Activated naive CD4-positive, alpha-beta T cell (primary cell): ENCODE measurements at regions not wholly inside any gene's neighbourhood (a gene's known extent, or its start where the extent isn't known, plus 50 kb on each side); places are given as distances from the start of the nearest gene placed in this dataset.

Source experiments
- DNase-seq, 4 experiments: peaks; one replicate each; lab custom pipeline; 2025; lab: John Stamatoyannopoulos, UW

DNA sequence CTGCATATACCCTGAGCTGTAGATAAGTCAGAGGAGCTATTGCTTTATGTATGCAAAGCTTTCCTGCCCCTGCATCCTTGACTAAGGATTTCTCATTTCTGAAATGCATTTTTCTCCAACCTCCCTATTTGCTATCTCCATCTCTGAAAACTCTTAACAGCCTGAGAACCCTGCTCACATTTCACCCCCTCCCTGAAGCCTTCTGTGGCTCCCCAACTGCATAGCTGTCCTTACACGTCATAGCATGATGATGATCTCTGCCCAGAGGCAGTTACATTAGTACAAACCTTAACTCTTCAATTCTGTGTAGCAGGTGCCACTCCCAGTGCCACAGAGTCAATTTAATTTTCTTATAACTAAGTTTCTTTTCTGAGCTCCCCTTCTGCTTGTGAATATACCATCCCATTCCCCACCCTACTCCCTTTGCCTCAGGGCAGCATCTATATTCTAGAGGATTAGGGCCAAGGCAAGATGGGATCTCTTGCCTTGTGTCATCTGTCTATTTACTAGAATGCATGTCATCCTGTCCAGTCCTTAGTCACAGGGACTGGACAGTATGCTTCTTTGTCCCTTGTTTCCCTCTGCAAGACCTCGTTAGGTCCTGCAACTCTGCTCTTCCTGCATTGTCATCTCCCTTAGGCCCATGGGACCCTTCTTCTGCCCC is 149.7 kb upstream of the SPRY4 start:
- DNase-seq = no peak

DNA sequence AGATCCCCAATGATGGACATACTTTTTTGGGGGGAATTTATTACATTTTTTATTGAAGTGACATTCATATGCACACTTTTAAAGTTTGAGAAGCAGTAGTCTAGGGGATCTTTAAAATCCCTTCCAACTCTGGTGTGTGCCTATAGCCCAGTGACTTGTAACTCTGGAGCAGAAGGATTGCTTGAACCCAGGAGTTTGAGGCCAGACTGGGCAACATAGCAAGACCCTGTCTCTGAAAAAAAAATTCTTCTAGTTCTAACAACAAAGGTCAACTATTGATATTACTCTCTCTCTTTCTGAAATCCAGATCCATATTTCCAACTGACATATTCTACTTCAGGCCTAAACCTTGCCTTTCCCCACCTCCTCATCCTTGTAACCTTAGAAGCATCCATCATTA is 148.2 kb upstream of the SPRY4 start:
- no peak for DNase-seq

DNA sequence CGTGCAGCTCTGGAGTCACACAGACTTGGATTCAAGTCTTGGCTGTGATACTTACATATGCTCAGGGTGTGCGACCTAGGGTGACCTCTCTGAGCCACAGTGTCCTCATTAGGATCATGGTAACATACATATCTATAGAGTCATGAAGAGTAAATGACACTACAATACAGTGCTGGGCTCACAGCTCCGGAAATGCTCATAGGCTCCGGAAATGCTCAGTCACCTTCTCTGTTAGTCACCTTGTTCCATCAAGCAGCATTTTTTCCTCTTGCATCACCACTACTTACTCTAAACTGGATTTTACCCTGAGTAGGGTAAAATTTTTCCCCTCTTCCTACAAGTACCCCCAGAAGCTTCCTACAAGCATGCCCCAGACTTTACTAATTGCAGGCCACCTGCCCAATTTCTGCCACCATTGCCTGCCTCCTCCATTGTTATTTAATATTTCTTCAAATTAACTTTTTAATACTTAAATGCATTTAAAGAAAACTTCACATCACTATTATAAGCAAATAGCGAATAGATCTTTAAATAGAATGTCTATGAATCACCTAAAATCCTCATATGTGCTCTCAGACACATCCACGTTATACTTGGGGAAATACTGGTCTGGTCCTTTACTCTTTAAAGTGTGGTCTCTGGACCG is 147.6 kb upstream of the SPRY4 start:
- no peak for DNase-seq

- no peak for DNase-seq
Observed at GRCh38 chr5:142466195-142466971, 141.6 kb upstream of the SPRY4 start.

DNA sequence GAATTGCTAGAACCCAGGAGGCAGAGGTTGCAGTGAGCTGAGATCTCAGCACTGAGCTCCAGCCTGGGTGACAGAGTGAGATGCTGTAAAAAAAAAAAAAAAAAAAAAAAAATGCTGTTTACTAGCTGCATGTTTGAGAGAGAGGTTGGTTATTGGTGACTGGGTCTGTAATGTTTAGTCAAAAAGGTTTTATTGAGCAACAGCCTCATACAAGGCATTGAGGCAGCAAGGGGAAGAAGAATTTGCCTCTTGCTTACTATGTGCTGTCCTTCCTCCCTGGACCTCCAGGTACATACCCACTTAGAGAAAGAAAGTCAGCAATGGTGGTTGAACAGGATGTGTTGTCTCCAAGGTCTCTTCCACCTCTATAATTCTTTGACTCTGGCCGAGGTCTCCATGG is 140.7 kb upstream of the SPRY4 start:
- no peak for DNase-seq

GRCh38 chr5:142463904-142464303 is 139.1 kb upstream of the SPRY4 start:
- no peak for DNase-seq

- no peak for DNase-seq
Observed at GRCh38 chr5:142461028-142461590, 136.3 kb upstream of the SPRY4 start.

DNA sequence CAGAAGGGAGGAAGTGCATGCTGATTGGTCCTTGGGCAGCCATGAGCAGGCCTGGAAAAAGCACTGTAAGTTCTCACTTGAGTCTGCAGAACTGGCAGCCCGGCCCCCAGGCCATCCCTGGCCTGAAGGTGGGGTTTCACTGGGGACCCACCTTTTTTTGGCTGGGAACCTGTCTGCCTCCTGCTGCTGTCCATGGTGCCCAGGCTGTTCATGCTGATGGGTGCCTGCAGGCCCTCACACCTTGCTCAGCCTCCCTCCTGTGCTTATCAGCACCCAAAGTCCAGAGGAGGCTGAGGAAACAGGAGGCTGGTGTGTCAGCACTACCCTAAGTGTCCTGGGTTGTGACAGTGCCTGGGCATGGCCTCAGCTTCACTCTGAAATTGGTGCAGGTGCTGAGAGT is 134.4 kb upstream of the SPRY4 start:
- no peak for DNase-seq

- DNase-seq = no peak
Observed at GRCh38 chr5:142455856-142456255, 131.0 kb upstream of the SPRY4 start.

GRCh38 chr5:142453932-142454331 is 129.1 kb upstream of the SPRY4 start:
- DNase-seq = no peak

DNA sequence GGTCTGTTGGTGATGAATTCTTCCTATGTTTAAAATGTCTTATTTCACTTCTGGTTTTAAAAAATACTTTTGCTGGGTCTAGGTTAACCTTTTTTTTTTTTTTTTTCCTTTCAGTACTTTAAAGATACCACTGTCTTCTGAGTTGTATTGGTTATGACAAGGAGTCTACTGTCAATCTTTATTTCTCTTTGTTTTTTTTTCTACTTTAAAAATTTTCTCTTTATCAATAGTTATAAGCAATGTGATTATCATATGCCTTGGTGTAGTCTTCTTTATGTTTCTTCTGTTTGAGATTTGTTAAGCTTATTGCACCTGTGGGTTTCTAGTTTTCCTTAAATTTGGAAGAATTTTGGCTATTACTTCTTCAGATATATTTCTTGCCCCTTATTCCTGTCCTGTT is 125.6 kb upstream of the SPRY4 start:
- no peak for DNase-seq

GRCh38 chr5:142447887-142448286 is 123.1 kb upstream of the SPRY4 start:
- no peak for DNase-seq

DNA sequence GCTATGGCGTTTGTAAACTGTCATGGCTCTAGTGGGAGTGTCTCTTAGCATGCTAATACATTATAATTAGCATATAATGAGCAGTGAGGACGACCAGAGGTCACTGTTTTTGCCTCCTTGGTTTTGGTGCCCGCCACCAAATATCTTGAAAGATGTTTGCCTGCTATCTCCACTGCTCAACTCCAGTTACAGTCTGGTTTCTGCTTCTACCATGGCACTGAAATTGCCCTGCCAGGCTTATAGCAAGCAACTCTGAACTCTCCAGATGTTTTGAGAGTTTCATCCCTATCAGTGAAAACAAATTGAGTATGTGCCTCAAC is 122.1 kb upstream of the SPRY4 start:
- no peak for DNase-seq

DNA sequence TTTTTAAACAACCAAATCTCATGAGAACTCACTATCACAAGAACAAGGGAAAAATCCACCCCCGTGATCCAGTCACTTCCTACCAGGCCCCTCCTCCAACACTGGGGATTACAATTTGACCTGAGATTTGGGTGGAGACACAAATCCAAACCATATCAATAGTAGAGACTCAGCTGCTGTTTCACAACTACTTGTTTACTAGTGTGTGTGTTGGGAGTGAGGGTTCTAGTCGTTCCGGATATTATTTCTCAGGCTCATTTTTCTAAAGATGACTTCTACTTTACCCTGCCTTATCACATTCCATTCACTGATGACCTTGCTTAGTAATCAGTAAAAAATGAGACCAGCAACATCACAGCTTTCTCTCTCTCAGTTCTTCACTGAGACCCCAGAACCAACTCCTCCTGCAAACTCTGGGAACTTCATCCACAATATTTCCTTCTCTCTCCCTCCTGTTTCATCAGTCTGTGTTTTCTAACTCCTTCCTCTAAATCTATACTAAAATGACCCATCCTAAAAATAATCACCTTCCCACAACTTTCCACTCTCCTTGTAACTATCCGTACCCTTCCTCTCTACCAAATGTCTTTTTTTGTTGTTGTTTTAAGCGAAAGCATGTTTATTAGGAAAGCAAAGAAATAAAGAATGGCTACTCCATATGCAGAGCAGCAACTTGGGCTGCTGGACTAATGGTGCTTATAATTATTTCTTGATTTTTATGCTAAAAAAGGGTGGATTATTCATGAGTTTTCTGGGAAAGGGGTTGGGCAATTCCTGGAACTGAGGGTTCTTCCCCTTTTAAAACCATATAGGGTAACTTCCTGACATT is 121.5 kb upstream of the SPRY4 start:
- DNase-seq = no peak

DNA sequence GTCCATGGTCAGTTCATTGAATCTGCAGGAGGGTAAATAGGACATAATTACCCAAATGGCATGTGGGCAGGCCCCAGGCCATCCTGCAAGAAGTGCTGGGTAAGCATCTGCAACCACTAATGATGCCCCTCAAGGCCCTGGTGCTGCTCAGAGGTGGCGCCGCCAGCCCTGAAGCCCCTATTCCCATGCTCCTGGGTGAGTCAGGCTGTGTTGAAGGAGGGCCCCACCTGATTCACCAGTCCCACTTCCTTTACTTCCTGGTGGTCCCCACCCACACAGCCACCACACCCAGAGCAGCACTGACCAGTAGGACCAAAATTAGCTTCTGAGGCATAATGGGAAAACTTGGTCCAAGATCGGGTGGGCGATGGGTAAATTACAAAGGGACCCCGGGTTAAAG is 120.4 kb upstream of the SPRY4 start:
- no peak for DNase-seq

GRCh38 chr5:142441616-142442015 is 116.8 kb upstream of the SPRY4 start:
- no peak for DNase-seq

DNA sequence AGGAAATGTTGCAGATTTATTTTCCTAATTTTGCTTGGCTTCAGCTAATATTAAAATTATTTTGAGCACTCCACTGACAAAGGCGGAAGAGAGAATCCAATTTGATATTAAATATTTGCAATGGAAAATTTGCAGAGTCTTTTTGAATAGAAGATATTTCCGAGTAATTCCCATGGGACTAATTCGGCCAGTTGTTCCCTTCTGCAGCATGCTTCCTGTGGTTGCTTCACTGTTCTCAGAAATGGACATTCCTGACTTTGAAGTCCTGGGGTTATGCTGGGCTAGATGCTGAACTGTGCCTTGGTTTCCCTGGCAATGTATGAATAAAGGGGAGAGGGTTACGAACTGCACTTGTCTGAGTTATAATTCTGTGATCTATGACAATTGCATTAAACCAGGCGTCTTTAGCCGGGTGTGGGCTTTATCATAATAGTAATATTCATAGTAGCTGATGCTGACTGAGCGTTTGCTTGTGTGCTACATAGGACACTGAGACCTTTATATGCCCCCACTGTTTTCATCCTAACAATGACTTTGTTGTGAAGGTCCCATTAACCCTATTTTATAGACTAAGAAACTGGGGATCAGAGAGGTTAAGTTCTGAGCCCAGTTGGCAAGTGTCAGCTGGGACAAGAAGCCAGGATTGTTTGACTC is 114.5 kb upstream of the SPRY4 start:
- no peak for DNase-seq

GRCh38 chr5:142438573-142438972 is 113.8 kb upstream of the SPRY4 start:
- DNase-seq = no peak

GRCh38 chr5:142437563-142437962 is 112.7 kb upstream of the SPRY4 start:
- DNase-seq = no peak

DNA sequence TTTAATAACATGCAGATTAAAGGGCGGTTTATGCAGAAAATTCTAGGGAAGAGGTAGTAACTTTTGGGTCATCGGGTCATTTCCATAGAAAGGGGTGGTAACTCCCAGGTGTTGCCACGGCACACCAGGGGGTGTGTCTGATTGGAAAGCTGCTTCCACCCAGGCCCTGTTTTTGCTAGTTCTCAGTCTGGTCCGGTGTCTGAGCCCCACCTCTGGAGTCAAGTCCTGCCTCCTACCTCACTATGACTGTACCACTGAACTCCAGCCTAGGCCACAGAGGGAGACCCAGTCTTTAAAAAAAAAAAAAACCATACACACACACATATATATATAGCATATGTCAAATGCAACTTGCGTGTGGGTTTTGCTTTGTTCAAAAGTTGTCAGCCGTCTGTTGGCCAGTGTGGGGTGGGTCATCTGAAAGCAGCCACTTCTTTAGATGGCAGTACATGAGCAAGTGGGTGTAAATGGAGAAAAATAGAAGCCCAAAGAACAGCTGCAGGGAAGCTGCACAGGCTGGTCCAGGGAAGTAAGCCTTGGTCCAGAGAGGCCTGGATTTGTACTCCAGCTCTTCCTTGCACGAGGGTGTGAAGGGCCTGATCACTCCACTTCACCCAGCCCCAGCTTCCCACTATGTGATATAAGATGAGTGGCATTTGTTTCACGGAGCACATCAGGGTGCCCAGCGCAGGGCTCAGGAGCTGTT is 110.7 kb upstream of the SPRY4 start:
- no peak for DNase-seq

DNA sequence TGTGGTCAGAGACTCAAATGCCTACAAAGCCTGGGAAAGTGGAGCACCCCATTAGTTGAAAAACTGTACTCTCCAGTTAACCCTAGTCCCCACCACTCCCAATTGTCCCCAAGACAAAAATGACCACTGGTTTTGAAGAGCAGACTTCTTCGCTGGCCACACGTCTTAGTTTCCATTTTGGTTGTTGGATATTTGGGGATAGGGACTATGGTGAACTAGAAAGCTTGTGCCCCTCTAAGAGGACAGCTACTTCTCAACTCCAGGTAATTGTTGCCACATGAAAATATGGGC is 109.4 kb upstream of the SPRY4 start:
- DNase-seq = no peak
